ENCODE measurements at regions not wholly inside any gene's neighbourhood (a gene's known extent, or its start where the extent isn't known, plus 50 kb on each side); places are given as distances from the start of the nearest gene placed in this dataset.

GRCh38 chr3:80247766-80248165 lies 480.0 kb upstream of the ROBO1 start:
- TF ChIP-seq CTCF (IDR thresholded peaks at IDR 0.05): no peak
- TF ChIP-seq POLR2A (IDR thresholded peaks at IDR 0.05): no peak
